GM12873 (cell line): ENCODE measurements at regions not wholly inside any gene's neighbourhood (a gene's known extent, or its start where the extent isn't known, plus 50 kb on each side); places are given as distances from the start of the nearest gene placed in this dataset.

Experiments used
- CTCF ChIP-seq: IDR thresholded peaks from 2 replicates; pipeline ENCODE4 v1.5.1; 2012; ENCODE audit warnings: low read depth, mild to moderate bottlenecking, moderate library complexity, low read length, control low read depth; ENCODE audit not compliant: insufficient read depth; ENCODE audit errors: missing control alignments

DNA sequence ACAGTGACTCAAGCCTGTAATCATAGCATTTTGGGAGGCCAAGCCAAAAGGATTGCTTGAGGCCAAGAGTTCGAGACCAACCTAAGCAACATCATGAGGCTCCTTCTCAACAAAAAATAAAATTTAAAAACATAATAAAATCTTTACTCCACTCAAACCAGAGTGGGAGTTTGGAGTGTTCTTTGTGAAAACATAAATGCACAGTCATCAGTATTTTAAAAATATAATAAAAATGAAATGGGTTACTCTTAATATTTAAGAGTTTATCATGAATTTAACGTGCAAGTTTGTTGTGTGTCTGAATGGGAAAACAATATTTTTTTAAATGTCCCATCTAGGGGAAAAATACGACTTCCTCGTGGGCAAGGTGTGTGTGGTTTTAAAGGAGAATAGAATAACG is 78.6 kb upstream of the STARD13 start:
- no peak for TF ChIP-seq CTCF

DNA sequence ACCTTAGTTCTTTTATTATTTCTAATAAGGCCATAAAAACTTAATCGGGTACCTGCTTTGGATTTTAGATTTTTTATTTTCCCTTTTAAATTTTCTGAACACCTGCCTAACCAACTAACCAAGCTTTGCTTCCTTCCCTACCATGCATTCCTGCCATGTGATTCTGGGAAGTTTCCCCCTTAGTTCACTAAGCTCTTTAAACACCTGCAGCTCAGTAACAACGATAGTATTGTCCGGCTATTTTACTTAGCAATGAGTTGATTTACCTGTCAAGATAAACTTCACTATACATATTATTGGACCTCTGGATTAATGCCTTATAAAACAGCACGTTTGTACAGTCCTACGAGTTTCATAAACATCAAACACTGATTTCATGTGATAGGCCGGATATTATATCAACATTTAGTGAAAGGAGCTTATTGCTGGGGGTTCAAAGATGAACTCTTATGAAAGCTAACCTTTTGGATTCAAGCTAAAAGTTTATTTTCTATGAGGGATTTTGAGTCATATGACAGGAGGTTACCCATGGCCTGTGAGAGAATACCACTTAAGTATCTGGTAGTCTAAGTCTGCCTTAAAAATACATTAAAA is 81.0 kb upstream of the STARD13 start:
- TF ChIP-seq CTCF = no peak

DNA sequence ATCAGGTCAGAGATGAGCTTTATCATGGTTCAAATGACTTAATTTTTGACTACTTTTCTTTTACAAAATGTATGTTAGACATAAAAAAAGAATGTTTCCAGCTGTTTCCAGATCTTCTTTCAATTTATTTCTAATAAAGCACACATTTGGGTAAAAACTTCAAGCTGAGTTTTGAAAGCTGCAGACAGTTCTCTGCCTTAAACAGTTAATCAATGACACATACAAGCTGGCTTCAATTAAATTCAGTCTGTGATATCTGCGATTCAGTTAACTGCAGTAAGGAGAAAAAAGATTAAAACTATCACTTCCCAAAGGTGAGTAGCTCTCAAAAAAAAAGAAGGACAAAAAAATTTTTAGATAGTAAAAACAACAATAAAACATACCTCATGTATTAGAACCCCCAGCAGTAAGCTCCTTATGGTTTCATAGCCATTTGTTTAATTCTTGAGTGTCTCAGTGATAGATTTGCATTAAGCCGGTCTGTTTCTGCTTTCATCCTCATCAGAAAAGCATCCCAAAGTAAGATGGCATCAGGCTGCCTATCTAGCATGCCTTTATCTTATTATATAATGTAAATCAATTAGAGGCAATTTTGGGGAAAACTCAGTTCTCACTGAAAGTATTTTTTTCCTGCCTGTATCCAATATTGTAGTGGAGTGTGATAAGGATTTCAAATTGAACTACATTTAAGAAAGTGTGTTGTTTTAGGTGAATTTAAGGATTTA is 81.8 kb upstream of the STARD13 start:
- TF ChIP-seq CTCF = no peak

GRCh38 chr13:33367926-33368325 is 82.4 kb upstream of the STARD13 start:
- no peak for TF ChIP-seq CTCF

DNA sequence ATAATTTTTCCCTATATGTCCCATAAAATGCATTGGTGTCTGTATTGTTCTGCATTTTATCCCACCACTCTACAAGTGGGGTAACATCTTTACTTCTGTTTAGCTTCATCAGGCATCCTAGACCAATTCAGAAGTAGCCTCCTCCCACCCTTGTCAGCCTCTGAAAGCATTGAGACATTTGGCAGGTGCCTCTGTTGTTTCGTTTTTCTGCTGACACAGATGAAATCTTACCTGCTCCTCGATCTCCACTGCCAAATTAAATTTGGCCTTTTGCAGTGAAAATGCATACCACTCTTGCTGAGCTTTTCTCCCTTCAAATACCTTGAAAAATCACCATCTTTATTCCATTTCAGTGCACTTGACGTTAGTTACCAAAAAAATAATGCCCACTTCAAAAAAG is 83.5 kb upstream of the STARD13 start:
- TF ChIP-seq CTCF = no peak

GRCh38 chr13:33372251-33372919 is 86.8 kb upstream of the STARD13 start:
- TF ChIP-seq CTCF = no peak

- no peak for TF ChIP-seq CTCF
These were observed 88.1 kb upstream of the STARD13 start for GRCh38 chr13:33373624-33374023.
